ENCODE measurements at regions not wholly inside any gene's neighbourhood (a gene's known extent, or its start where the extent isn't known, plus 50 kb on each side); places are given as distances from the start of the nearest gene placed in this dataset.

GRCh38 chr6:141451511-141452353 is 681.0 kb upstream of the GJE1 start:
- DNase-seq (ENCODE audit: low read depth) = no peak

DNA sequence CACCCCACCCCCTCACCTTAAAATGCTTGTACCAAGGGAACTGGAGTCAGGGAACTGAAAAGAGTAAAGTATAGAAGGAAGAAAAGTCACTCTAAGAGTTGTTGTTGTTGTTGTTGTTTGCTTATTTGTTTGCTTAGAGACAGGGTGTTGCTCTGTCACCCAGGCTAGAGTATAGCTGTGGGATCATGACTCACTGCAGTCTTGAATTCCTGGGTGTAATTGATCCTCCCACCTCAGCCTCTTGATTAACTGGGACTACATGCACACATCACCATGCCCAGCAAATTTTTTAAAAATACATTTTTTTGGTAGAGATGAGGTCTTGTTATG is 681.6 kb upstream of the GJE1 start:
- no peak for DNase-seq (ENCODE audit: low read depth)

DNA sequence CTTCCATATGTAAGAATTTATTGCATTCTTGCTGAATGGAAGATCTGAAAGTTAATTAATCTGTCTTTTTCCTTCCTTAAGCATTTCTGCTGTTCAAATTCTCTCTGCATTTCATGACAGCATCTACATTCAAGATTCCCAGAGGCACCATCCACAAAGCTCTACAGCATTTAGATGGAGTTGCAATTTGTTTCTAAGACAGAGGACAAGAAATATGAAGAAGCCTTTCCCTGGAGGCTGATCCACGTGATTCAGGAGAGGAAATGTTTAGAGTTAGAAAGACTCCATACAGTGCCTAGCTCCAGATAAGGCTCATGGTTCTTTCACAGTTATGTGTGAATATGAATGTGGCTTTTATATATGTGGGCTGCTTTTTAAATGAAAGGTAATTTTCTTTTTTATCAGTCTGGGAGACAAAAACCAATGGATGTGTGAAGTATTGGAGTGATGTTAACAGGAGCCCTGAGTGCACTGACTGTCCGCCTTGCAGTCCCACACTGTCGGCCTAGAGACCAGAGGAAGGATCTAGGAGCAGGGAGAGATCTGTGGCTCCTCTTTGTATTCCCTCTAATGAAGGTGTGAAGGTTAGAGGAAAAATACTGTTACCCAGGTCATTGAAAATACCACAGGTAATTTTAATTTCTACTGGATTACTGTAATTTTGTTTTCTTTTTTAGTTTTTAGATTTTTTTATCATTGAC is 686.6 kb upstream of the GJE1 start:
- no peak for DNase-seq (ENCODE audit: low read depth)

GRCh38 chr6:141443668-141444289 is 688.9 kb upstream of the GJE1 start:
- DNase-seq (ENCODE audit: low read depth) = peak; percentile 47

- no peak for DNase-seq (ENCODE audit: low read depth)
These were observed 689.7 kb upstream of the GJE1 start for GRCh38 chr6:141443032-141443431.

DNA sequence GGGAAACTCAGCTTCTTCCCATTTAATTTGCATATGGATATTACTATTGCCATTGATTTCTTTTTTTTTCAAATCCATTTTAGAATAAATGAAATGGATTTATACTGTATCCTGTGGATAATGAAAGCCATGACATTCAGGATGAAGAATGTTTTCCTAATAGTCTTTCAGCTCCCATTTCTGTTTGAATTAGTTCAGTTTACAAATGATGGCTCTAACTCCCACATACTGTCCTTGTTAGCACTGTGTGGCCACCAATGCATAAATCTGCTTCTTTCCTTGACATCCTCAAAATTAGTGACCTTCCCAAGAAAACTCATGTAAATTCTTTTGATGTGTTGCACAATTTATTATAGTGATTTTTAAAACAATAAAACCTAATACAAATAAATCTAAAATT is 693.2 kb upstream of the GJE1 start:
- no peak for DNase-seq (ENCODE audit: low read depth)

- no peak for DNase-seq (ENCODE audit: low read depth)
These were observed 695.0 kb upstream of the GJE1 start for GRCh38 chr6:141437685-141438084.

- DNase-seq (ENCODE audit: low read depth) = no peak
These were observed 695.7 kb upstream of the GJE1 start for GRCh38 chr6:141437011-141437410.

DNA sequence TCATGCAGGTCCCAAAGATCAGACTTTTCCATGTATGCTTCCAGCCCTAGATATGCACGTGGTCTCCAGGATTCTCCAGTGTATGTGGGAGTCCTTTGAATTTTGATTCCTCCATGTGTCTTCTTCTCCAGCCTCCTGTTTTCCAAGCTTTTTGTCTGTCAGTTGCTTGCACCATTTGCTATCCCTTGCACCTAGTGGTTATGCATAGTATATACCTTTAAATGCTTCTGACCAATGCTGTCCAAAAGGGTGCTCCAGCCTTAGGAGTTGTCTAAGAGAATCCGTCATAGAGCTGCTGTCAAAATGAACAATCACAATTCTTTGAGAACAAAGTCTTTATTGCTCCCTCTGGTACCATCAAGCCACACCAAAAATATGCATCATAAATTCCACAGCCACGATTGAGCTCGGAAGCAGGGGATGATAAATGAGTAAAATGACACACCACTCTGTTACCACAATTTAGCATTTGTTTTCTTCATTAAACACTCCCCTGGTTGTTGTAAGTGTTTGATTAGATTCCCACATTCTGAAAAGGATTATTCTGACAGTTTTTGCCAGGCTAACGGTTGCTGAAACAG is 706.2 kb upstream of the GJE1 start:
- DNase-seq (ENCODE audit: low read depth) = peak; percentile 51

DNA sequence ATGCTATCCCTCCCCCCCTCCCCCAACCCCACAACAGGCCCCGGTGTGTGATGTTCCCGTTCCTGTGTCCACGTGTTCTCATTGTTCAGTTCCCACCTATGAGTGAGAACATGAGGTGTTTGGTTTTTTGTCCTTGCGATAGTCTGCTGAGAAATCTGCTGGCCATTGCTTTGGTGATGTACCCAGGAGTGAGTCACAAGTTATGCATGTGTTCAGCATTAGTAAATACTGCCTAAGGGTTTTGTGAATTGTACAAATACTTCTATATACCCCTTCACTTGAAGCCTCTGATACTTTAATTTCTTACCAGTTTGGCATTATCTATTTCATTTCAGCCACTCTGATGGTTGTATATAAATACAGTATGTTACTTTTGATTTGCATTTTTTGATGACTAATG is 711.3 kb upstream of the GJE1 start:
- DNase-seq (ENCODE audit: low read depth) = no peak

- DNase-seq (ENCODE audit: low read depth) = no peak
These were observed 714.6 kb upstream of the GJE1 start for GRCh38 chr6:141418076-141418475.

- peak; percentile 25 for DNase-seq (ENCODE audit: low read depth)
These were observed 716.8 kb upstream of the GJE1 start for GRCh38 chr6:141415896-141416295.

- no peak for DNase-seq (ENCODE audit: low read depth)
These were observed 719.5 kb upstream of the GJE1 start for GRCh38 chr6:141413196-141413595.

- no peak for DNase-seq (ENCODE audit: low read depth)
These were observed 726.0 kb upstream of the GJE1 start for GRCh38 chr6:141406761-141407160.

DNA sequence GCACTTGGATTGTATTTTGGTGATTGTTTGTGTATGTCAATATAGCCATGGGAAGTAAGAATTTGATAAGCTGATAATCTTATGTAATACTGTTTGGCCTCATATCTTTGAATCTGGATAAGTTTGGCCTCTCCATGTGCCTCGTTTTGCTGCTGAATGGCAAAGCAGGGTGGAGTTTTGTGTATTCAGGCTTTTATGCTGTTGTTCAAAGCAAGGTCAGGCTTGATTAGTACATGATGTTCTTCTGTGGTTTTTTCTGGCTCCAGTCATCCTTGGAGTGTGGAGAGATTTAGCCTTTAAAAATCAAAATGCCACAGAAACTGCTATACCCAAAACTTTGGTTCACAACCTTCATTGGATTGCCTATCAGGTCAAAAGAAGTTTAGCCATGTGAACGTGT is 728.9 kb upstream of the GJE1 start:
- DNase-seq (ENCODE audit: low read depth) = peak; percentile 23

GRCh38 chr6:141403103-141403502 is 729.6 kb upstream of the GJE1 start:
- no peak for DNase-seq (ENCODE audit: low read depth)

GRCh38 chr6:141402489-141402888 is 730.2 kb upstream of the GJE1 start:
- DNase-seq (ENCODE audit: low read depth) = no peak

GRCh38 chr6:141401851-141402250 is 730.9 kb upstream of the GJE1 start:
- no peak for DNase-seq (ENCODE audit: low read depth)

DNA sequence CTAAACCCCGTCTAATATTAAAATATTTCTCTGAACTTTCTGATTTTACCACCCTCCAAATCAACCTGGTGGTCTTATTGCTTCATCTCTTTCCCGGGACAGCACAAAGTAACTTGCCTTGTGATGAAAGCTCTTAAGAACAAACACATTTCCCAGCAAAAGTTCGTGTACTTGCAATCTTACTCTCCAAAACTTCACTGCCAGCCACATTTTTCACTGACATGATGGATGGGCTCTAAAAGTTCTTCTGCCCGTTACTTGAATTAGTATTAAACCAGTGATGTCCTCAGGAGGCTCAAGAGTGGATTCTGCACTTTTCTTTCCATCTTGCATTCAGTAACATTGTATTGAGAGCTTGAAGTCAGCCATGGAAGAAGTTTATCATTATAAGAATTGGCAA is 731.6 kb upstream of the GJE1 start:
- no peak for DNase-seq (ENCODE audit: low read depth)

DNA sequence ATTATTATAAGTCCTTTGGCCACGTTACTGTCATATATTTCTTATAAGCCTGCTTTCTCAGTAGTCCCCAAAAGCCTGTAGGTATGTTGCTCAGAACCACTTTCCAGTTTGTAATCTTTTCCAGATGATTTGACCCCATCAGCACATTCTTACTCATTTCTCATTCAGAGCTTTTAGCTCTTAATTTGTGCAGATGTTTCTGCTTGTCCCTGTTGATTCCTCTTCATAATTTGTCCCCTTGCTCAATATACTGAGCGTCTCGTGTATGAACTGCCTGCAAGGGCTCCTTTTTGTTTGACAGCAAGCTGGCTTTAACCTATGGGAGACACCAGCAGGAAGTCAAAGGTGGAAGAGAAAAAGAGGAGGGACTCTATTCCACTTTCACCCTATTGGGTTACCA is 733.8 kb upstream of the GJE1 start:
- DNase-seq (ENCODE audit: low read depth) = no peak

DNA sequence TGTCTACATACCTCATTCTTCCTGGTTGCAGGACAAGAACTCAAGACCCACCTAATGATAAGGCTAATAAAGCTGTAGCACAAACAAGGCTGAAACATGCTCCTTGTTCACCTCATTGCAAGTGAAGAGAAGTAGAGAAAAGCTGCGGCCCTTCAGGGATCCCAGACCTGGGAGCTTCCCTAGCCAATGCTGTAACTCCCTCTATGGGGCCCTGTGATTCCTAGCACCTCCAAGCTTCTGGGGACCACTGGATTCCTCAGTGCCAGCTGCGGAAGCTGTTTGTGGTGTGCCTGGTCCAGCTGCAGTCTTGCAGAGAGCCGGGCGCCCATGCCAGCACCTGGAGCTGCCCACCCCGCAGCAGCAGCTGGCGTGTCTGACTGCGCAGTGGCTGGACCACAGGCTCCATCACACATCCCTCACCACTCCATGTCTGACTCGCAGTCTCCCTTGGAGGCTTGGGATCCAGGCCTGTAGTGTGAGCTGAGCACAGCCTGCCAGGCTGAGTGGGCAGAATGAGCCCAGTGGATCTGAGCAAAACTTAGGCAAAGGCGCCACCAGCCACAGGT is 737.2 kb upstream of the GJE1 start:
- no peak for DNase-seq (ENCODE audit: low read depth)

- no peak for DNase-seq (ENCODE audit: low read depth)
These were observed 738.1 kb upstream of the GJE1 start for GRCh38 chr6:141394565-141395051.
